Ascending aorta (tissue), 2 donors: ENCODE measurements at regions not wholly inside any gene's neighbourhood (a gene's known extent, or its start where the extent isn't known, plus 50 kb on each side); places are given as distances from the start of the nearest gene placed in this dataset.

Source experiments
- DNase-seq, 2 donors: peaks; one replicate each; pipeline ENCODE4 v3.0.0-alpha.2; 2019; ENCODE audit warnings: low spot score in 2 of 2
- H3K27ac ChIP-seq, 2 donors: fragments of 200-600 bp; sonication (generic); one replicate each; pipeline ENCODE4 v1.5.1; 2016 to 2017; ENCODE audit warnings: mild to moderate bottlenecking in 1 of 2
- H3K27me3 ChIP-seq: fragments of 200-600 bp; sonication (generic); one replicate; pipeline ENCODE4 v1.5.1; 2017
- H3K36me3 ChIP-seq, 2 donors: fragments of 200-600 bp; sonication (generic); one replicate each; pipeline ENCODE4 v1.5.1; 2016
- H3K4me1 ChIP-seq, 2 donors: fragments of 200-600 bp; sonication (generic); one replicate each; pipeline ENCODE4 v1.5.1; 2016 to 2017; ENCODE audit warnings: mild to moderate bottlenecking in 1 of 2
- H3K4me3 ChIP-seq, 2 donors: fragments of 200-600 bp; sonication (generic); one replicate each; pipeline ENCODE4 v1.5.1; 2016 to 2017; ENCODE audit warnings: mild to moderate bottlenecking in 1 of 2
- H3K9me3 ChIP-seq, 2 donors: fragments of 200-600 bp; sonication (generic); one replicate each; pipeline ENCODE4 v1.5.1; 2016
- intact Hi-C: fragments of 100-400 bp; cut with DNase I; formaldehyde crosslinking; loops from one replicate; pipeline ENCODE4 v1.15.1; 2023
- TF ChIP-seq, protein P1 (sequence below), 3 experiments: fragments of 200-600 bp in 2 of 3; fragments of 450-650 bp in 1 of 3; sonication (generic) in 2 of 3; IDR thresholded peaks; one replicate each; pipeline ENCODE4 v1.5.1; 2016 to 2019; ENCODE audit warnings: antibody characterized with exemption in 3 of 3, mild to moderate bottlenecking in 1 of 3, moderate library complexity in 1 of 3

DNA sequence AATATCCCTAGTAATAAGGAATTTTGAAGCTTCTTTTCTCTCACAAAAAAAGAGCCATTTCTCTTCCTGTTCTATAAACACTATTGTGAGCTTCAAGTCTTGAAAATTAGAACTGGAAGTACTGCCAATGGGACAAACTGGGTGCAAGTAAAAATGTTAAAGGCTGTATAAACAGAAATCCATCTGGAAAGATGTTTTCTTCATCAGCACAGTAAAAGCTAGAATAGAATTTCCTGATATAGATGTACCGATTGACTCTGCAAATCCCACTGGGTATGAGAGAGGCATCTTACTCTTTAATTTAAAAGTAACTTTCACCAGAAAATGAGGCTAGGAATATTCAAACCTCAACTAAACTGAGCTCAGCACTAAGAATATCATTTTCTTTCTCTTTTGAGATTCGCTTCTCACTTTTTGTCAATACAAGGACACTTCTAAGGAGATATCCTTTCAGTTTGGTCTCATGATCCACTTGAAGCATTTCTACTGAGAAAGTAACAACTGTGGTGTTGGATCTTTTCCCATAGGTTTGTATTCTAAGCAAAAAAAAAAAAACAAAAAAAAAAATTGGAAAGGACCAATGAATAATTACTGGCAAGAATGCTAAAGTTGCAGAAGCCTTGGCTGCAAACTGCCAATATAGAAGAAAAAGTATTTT is 169.0 kb upstream of the PRDM1 start:
- Histone ChIP-seq H3K27me3 (no peaks in the 10 kb centered on the region), H3K9me3 (no peaks in the 10 kb centered on the region), H3K27ac (no peak overlapping the region), H3K4me3 (no peak overlapping the region), H3K4me1 (no peaks in the 10 kb centered on the region), H3K36me3 (no peaks in the 10 kb centered on the region)
- intact Hi-C loops, result no loop called here
- no peak for DNase-seq
- TF ChIP-seq, protein P1, sequence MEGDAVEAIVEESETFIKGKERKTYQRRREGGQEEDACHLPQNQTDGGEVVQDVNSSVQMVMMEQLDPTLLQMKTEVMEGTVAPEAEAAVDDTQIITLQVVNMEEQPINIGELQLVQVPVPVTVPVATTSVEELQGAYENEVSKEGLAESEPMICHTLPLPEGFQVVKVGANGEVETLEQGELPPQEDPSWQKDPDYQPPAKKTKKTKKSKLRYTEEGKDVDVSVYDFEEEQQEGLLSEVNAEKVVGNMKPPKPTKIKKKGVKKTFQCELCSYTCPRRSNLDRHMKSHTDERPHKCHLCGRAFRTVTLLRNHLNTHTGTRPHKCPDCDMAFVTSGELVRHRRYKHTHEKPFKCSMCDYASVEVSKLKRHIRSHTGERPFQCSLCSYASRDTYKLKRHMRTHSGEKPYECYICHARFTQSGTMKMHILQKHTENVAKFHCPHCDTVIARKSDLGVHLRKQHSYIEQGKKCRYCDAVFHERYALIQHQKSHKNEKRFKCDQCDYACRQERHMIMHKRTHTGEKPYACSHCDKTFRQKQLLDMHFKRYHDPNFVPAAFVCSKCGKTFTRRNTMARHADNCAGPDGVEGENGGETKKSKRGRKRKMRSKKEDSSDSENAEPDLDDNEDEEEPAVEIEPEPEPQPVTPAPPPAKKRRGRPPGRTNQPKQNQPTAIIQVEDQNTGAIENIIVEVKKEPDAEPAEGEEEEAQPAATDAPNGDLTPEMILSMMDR (IDR thresholded peaks at IDR 0.05), result no peak

DNA sequence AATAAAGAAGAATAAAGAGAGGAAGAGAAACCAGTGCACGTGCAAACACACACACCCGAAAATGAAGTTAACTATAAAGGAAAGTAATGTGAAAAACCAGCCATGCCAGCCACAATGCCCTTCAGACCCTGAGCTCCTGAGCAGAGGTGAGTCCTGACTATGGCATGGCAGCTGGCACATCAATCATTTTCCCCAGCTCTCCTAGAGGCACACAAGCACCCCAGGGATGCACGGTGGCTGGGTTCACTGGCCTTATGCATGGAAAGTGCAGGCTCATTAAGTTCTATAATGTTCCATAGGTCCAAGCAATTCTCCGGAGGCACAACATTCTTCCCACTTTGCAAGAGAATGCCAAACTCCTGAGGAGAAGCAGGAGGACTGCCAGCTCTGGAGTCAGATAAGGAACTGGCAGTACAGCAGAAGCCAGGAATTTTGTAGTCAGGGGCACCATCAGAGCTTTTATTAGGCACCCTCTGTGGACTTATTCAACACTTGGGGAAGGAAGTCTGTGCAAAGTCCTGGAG is 175.0 kb upstream of the PRDM1 start:
- Histone ChIP-seq H3K4me1 (no peaks in the 10 kb centered on the region), H3K27me3 (no peaks in the 10 kb centered on the region), H3K27ac (no peak overlapping the region), H3K4me3 (no peak overlapping the region), H3K9me3 (no peaks in the 10 kb centered on the region), H3K36me3 (no peaks in the 10 kb centered on the region)
- TF ChIP-seq, protein P1 (IDR thresholded peaks at IDR 0.05), result no peak
- no peak for DNase-seq
- intact Hi-C loops, result no loop called here

DNA sequence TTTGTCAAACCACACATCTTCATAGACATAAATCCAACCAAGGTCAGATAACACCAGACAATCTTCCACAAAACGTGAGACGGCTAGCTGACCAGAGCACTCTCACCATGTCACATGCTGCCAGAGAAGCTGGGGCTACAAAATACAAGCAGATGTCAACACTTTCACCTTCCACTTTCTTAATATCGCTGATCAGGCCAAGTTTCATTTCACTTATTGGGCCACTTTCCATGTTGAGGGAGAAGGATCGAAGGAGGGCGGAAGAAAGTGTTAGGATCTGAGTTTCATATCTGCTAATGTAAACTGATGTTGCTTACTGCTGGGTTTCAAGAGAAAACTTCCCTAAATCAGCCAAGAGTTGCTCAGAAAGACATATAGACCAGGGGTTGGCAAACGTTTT is 177.0 kb upstream of the PRDM1 start:
- Histone ChIP-seq H3K27me3 (no peaks in the 10 kb centered on the region), H3K4me1 (no peaks in the 10 kb centered on the region), H3K4me3 (no peak overlapping the region), H3K27ac (no peak overlapping the region), H3K9me3 (no peaks in the 10 kb centered on the region), H3K36me3 (no peaks in the 10 kb centered on the region)
- TF ChIP-seq, protein P1 (IDR thresholded peaks at IDR 0.05), result no peak
- intact Hi-C loops, result no loop called here
- no peak for DNase-seq

DNA sequence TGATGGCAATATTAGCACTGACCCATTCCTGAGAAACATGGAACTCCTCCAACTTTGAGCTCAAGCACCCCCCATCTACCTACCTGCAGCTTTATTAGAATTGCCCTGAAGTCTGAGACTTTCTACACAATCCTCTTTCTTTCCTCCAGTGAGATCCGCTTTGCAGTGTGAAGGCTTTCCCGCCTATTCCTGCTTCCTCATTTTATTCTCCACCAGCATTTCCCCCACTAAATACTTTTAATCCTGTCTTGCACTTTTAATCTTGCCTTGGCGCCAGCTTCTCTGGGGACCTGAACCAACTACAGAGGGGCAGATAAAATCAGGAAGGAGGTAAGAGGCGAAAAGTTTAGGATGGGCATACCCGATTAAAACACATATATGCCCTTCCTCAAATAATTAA is 178.1 kb upstream of the PRDM1 start:
- Histone ChIP-seq H3K9me3 (no peaks in the 10 kb centered on the region), H3K36me3 (no peaks in the 10 kb centered on the region), H3K27ac (no peak overlapping the region), H3K4me3 (no peak overlapping the region), H3K4me1 (no peaks in the 10 kb centered on the region), H3K27me3 (no peaks in the 10 kb centered on the region)
- intact Hi-C loops, result no loop called here
- TF ChIP-seq, protein P1 (IDR thresholded peaks at IDR 0.05), result no peak
- no peak for DNase-seq

DNA sequence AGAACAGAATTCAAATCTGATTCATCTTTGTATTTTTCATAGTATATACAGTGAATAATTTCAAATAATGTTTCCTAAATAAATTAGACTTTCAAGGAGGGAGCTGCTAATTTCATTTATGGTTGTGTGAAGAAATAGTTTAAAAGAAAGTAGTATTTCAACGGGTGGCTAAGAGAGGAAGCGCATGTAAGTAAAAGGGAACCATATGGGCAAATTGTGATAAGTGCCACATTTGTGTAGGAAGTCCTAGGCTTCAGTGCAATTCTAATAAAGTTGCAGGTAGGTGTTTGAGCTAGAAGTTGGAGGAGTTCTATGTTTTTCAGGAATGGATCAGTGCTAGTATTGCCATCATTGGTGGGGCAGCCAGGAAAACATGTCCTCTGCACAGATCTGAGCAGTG is 178.8 kb upstream of the PRDM1 start:
- Histone ChIP-seq H3K27me3 (no peaks in the 10 kb centered on the region), H3K9me3 (no peaks in the 10 kb centered on the region), H3K4me3 (no peak overlapping the region), H3K4me1 (no peaks in the 10 kb centered on the region), H3K27ac (no peak overlapping the region), H3K36me3 (no peaks in the 10 kb centered on the region)
- TF ChIP-seq, protein P1 (IDR thresholded peaks at IDR 0.05), result no peak
- intact Hi-C loops, result no loop called here
- no peak for DNase-seq
